ENCODE measurements at regions not wholly inside any gene's neighbourhood (a gene's known extent, or its start where the extent isn't known, plus 50 kb on each side); places are given as distances from the start of the nearest gene placed in this dataset.

DNA sequence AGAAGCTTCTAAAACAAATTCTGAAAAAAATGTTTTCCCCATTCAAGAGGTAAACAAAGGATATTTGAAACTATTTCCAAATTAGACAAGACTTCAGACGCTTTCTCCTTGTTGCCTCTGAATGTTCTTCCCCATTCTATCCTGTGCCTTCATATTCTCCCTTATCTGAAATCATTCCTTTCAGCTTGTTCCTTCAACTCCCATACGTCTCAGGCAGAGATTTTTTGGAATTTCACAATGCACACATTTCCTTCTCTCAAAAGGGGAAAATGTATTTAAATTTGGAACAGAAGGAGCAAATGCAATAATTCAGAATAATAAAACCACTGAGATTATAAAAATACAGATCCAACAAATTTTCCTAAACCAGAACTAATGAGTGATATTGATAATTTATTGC, 198.7 kb upstream of the IVNS1ABP start:
- TF ChIP-seq, protein P1, sequence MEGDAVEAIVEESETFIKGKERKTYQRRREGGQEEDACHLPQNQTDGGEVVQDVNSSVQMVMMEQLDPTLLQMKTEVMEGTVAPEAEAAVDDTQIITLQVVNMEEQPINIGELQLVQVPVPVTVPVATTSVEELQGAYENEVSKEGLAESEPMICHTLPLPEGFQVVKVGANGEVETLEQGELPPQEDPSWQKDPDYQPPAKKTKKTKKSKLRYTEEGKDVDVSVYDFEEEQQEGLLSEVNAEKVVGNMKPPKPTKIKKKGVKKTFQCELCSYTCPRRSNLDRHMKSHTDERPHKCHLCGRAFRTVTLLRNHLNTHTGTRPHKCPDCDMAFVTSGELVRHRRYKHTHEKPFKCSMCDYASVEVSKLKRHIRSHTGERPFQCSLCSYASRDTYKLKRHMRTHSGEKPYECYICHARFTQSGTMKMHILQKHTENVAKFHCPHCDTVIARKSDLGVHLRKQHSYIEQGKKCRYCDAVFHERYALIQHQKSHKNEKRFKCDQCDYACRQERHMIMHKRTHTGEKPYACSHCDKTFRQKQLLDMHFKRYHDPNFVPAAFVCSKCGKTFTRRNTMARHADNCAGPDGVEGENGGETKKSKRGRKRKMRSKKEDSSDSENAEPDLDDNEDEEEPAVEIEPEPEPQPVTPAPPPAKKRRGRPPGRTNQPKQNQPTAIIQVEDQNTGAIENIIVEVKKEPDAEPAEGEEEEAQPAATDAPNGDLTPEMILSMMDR (IDR thresholded peaks at IDR 0.05; ENCODE audit: low read length), result no peak
- TF ChIP-seq EZH2 (IDR thresholded peaks at IDR 0.05; ENCODE audit: borderline replicate concordance, low read length), result no peak
